GM12801 (cell line): ENCODE measurements at regions not wholly inside any gene's neighbourhood (a gene's known extent, or its start where the extent isn't known, plus 50 kb on each side); places are given as distances from the start of the nearest gene placed in this dataset.

ENCODE experiments used
- CTCF ChIP-seq: IDR thresholded peaks from one replicate; pipeline ENCODE4 v1.5.1; 2011; ENCODE audit warnings: control low read depth; ENCODE audit not compliant: insufficient read length; ENCODE audit errors: extremely low read depth

- no peak for TF ChIP-seq CTCF
These were observed 62.4 kb downstream of the CRYBB2 start for GRCh38 chr22:25281675-25282345.

GRCh38 chr22:25282346-25282670 is 62.9 kb downstream of the CRYBB2 start:
- TF ChIP-seq CTCF: no peak

DNA sequence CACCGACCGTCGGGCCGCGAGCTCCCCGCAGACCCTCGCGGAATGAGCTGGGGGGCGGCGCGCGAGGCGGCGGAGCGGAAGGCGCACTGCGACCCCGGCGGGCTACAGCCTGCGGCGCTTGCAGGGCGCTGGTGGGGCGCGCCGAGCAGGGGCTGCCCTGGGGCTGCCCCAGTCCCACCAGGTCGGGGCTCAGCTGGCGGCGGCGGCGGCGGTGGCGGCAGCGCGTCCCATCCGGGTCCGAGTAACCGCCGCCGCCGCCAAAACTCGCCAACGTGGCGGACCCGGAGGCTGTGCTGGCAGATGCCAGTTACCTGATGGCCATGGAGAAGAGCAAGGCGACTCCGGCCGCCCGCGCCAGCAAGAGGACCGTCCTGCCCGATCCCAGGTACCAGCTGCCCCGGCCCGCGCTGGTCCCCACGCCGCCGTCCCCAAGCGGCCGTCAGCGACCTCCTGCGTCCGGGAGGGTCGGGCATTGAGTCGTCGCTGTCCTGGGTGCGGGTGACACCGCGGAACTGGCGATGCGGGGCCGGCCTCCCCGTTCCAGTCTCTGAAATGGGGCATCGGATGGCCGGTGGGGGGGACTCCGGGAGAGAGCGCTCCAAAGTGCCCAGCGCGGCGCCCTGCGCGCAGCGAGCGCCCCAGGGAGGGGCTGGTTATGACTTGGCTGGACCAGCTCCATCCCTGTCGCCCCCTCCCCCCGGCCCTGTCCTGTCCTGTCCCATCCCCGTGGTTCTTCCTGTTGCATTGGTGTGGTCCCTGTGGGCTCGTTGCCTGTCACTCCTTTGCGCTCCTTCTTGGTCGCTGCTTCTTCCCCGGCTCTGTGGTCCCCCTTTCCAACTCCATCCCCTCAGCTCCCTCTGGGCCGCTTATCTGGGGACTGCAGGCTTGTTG is 63.5 kb downstream of the CRYBB2 start:
- no peak for TF ChIP-seq CTCF

DNA sequence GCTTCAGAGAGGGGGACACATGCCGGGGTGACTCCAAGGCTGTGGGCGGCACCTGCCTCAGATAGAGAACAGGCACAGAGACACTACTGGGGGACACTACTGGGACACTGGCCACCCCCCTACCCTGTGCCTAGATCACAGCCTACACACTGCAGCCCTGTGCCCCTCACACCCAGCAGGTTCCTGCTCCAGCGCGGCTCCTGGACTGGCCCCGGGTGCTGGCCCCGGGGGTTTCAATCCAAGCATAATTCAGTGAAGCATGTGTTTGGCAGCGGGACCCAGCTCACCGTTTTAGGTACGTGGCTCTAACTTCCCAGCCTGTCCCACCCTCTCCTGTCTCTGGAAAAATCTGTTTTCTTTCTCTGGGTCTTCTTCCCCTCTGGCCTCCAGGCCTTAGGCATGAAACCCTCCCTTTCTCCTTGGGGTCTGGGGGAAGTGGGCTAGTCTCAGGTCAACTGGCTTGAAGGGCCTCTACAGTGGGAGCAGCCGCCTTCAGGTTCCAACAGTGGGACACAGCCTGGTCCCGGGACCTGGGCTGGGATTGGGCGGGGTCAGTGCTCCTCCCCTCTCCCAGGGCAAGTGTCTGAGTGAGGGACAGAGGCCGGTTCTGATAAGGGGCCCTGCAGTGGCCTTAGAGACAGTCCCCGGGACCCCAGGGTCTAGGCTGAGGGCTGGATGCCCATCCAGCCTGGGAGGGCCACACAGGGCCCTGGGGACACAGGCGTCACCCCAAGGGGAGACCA is 98.8 kb downstream of the CRYBB2 start:
- no peak for TF ChIP-seq CTCF

- no peak for TF ChIP-seq CTCF
These were observed 107.7 kb downstream of the CRYBB2 start for GRCh38 chr22:25327018-25327755.

GRCh38 chr22:25331050-25331449 is 111.6 kb downstream of the CRYBB2 start:
- no peak for TF ChIP-seq CTCF

GRCh38 chr22:25332386-25332785 is 112.9 kb downstream of the CRYBB2 start:
- TF ChIP-seq CTCF: no peak
